Calu3 (cell line): ENCODE measurements at regions not wholly inside any gene's neighbourhood (a gene's known extent, or its start where the extent isn't known, plus 50 kb on each side); places are given as distances from the start of the nearest gene placed in this dataset.

Experiments
- BruUV-seq: library from RNA; stranded (reverse); fragments of 400-500 nt; replicated peaks from 2 replicates; lab custom pipeline; 2021; lab: Mats Ljungman, UMichigan
- CTCF ChIA-PET: fragments of 300-600 bp; sonication (Branson Sonifier 250); formaldehyde crosslinking; loops from one replicate; lab custom pipeline; 2022; ENCODE audit warnings: antibody characterized with exemption; lab: Charles Lee
- DNase-seq: peaks from one replicate; pipeline ENCODE4 v3.0.0; 2022
- H3K27ac Mint-ChIP-seq: one replicate; pipeline ENCODE4 v1.8.0; 2022; ENCODE audit warnings: mixed read lengths; ENCODE audit not compliant: unreplicated experiment
- H3K27me3 Mint-ChIP-seq: one replicate; pipeline ENCODE4 v1.8.0; 2022; ENCODE audit warnings: mixed read lengths; ENCODE audit not compliant: unreplicated experiment
- H3K36me3 Mint-ChIP-seq: one replicate; pipeline ENCODE4 v1.8.0; 2022; ENCODE audit warnings: mild to moderate bottlenecking, moderate library complexity, mixed read lengths; ENCODE audit not compliant: insufficient read depth, unreplicated experiment
- H3K4me1 Mint-ChIP-seq: one replicate; pipeline ENCODE4 v1.8.0; 2022; ENCODE audit warnings: mild to moderate bottlenecking, low read depth, mixed read lengths; ENCODE audit not compliant: unreplicated experiment
- H3K4me3 Mint-ChIP-seq: one replicate; pipeline ENCODE4 v1.8.0; 2022; ENCODE audit warnings: mild to moderate bottlenecking, low read depth, moderate library complexity, mixed read lengths; ENCODE audit not compliant: unreplicated experiment
- H3K9me3 Mint-ChIP-seq: one replicate; pipeline ENCODE4 v1.8.0; 2022; ENCODE audit warnings: low read depth, mixed read lengths; ENCODE audit not compliant: unreplicated experiment
- intact Hi-C: fragments of 100-400 bp; cut with micrococcal nuclease; formaldehyde crosslinking; loops from one replicate; pipeline ENCODE4 v1.10.0; 2022; ENCODE audit not compliant: unreplicated experiment
- TF ChIP-seq, protein P1 (sequence below): fragments of 200-600 bp; IDR thresholded peaks from one replicate; pipeline ENCODE4 v1.8.0; 2022; ENCODE audit warnings: antibody characterized with exemption; ENCODE audit not compliant: unreplicated experiment

DNA sequence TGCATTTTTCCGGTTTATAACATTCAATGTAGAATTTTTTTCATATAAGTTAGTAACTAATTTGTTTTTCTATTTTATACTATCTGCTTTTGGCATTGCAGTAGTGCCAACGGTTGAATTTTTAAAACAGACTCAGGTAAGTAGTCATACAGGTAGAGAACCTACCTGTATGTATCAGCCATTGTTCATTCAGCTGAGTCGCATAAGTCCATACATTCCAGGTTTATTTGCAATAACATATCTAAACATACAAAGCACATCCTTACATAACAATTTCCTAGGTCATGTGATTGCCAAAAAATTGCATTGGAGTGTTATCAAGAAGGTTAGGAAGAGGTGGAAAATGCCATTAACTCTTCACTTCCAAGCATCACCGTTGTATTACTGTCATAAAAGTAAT is 1059.3 kb upstream of the CNTN5 start:
- TF ChIP-seq, protein P1, sequence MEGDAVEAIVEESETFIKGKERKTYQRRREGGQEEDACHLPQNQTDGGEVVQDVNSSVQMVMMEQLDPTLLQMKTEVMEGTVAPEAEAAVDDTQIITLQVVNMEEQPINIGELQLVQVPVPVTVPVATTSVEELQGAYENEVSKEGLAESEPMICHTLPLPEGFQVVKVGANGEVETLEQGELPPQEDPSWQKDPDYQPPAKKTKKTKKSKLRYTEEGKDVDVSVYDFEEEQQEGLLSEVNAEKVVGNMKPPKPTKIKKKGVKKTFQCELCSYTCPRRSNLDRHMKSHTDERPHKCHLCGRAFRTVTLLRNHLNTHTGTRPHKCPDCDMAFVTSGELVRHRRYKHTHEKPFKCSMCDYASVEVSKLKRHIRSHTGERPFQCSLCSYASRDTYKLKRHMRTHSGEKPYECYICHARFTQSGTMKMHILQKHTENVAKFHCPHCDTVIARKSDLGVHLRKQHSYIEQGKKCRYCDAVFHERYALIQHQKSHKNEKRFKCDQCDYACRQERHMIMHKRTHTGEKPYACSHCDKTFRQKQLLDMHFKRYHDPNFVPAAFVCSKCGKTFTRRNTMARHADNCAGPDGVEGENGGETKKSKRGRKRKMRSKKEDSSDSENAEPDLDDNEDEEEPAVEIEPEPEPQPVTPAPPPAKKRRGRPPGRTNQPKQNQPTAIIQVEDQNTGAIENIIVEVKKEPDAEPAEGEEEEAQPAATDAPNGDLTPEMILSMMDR = no peak
- CTCF ChIA-PET = no interaction called here
- no TSS peak for BruUV-seq
- Mint-ChIP-seq H3K36me3 (no peaks in the 10 kb centered on the region), H3K27ac (no peak overlapping the region), H3K4me3 (no peak overlapping the region), H3K9me3 (peaks cover 13% of the 10 kb centered on the region), H3K27me3 (no peaks in the 10 kb centered on the region), H3K4me1 (no peaks in the 10 kb centered on the region)
- intact Hi-C loops = no loop called here
- DNase-seq = no peak

DNA sequence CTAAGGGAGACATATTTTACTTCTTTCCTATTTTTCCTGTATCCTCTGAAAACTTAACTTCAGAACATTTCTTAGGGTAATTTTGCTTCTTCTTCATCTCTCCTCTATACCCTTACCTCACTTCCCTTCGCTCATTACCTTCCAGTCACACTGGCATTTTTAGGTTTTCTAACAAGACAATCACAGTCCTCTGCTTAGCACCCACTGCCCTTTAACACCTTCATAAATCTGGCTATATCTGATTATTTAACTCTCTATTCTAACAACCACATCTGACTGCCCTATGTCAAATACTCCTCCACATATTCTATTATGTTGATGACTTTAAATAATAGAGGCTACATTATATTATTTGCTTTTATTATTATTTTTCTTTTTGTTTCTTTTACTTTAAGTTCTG is 1058.0 kb upstream of the CNTN5 start:
- Mint-ChIP-seq H3K36me3 (no peaks in the 10 kb centered on the region), H3K4me3 (no peak overlapping the region), H3K9me3 (peaks cover 11% of the 10 kb centered on the region), H3K27ac (no peak overlapping the region), H3K27me3 (no peaks in the 10 kb centered on the region), H3K4me1 (no peaks in the 10 kb centered on the region)
- intact Hi-C loops = no loop called here
- BruUV-seq = no TSS peak
- TF ChIP-seq, protein P1 = no peak
- no peak for DNase-seq
- CTCF ChIA-PET = no interaction called here

DNA sequence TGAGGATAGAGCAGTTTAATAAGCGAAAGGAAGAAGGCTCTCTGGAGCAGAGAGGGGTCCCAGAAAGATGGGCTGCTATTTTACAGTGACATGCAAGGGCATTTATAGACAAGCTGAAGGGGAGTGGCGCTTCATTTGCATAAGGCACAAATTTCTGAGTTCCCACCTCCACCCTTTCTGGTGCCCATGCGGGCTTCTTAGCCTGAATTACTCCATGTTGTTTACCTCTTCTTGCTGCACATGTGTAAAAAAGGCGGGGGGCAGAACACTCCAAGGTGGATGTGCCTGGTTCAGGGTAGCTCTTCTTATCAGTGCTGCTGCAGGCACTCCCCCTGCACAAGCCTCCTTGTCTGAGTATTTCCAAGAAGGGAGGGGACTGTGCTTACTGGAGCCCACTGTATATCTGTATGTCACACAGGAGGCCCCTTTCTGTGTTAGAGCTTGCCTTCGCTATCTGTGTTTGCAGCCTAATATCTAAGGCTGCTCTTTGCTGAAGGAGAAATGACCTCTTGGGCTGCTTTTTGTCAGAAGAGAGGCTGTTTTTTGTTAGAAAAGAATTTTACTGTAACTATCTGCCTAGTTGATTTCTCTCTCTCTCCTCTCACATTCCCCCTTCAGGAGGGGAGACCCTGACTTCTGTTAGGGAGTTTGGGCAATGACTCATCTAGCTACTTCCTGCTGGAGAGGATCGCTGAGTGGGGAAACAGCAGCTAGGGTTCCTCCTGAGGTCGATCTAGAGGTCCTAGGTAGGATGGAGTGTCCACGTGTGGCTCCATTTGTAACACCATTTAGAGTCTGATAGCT is 1057.0 kb upstream of the CNTN5 start:
- Mint-ChIP-seq H3K9me3 (peaks cover 11% of the 10 kb centered on the region), H3K27ac (no peak overlapping the region), H3K4me3 (no peak overlapping the region), H3K36me3 (no peaks in the 10 kb centered on the region), H3K27me3 (no peaks in the 10 kb centered on the region), H3K4me1 (no peaks in the 10 kb centered on the region)
- BruUV-seq = no TSS peak
- TF ChIP-seq, protein P1 = no peak
- CTCF ChIA-PET = no interaction called here
- no peak for DNase-seq
- intact Hi-C loops = no loop called here

DNA sequence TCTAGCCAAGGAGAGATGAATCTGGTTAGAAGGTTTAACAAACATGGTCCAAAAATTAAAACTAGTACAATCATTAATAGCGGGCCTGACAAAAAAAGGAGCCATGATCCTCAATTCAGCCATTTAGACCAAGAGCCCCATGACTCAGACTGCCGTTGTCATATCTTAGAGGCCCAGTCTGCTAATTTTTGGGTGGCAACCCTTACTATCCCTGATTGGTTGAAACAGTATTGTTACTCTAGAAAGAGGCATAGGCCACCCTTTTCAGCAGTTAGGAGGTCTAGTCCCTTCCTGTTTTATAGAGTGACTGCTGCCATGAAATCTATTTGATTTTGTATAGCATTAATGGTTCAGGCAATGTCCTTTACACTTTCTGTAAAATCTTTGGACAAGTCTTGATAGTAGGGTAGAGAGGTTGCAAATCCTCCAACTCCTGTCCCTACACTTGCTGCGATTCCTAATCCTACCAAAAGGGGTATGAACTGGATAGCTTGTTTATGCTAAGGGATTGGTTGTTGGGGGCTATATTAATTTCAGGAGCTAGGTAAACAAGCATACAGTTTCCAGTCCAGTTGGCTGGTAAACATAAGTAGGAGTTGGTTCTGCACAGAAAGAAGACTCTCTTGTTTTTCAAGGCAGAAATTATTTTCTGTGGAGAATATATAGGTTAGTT is 1056.3 kb upstream of the CNTN5 start:
- no TSS peak for BruUV-seq
- H3K4me3 Mint-ChIP-seq = no peak overlapping the region
- TF ChIP-seq, protein P1 = no peak
- H3K36me3 Mint-ChIP-seq = no peaks in the 10 kb centered on the region
- H3K9me3 Mint-ChIP-seq = peaks cover 11% of the 10 kb centered on the region
- intact Hi-C loops = no loop called here
- CTCF ChIA-PET = no interaction called here
- no peaks in the 10 kb centered on the region for H3K4me1 Mint-ChIP-seq
- H3K27ac Mint-ChIP-seq = no peak overlapping the region
- no peak for DNase-seq
- H3K27me3 Mint-ChIP-seq = no peaks in the 10 kb centered on the region
